ENCODE measurements at regions not wholly inside any gene's neighbourhood (a gene's known extent, or its start where the extent isn't known, plus 50 kb on each side); places are given as distances from the start of the nearest gene placed in this dataset.
"Not testable (repeated sequence)": the region's sequence is repeated elsewhere in the genome, so short reads cannot be mapped to it uniquely, and the experiment has no call there.

- DNase-seq (ENCODE audit: low read depth, low spot score) (no peak), FAIRE-seq (no peak)
- BruUV-seq (replicated peaks): no TSS peak
- ChIA-PET POLR2A (interaction anchor here (0.6 kb wide), 1 partner anchor 515 kb away, joined by 3 read pairs; no protein-coding TSS in a partner anchor), CTCF (no interaction called here)
- no peaks in the 10 kb centered on the region for H3K36me3 ChIP-seq (ENCODE audit: control insufficient read depth in 2 of 2, extremely low read depth in 1 of 2, insufficient read depth in 2 of 2, low read length in 2 of 2)
- no peaks in the 10 kb centered on the region for H3K9me1 ChIP-seq (replicated peaks; ENCODE audit: control insufficient read depth, extremely low read depth, insufficient read depth, low read length)
- TF ChIP-seq MAX (IDR thresholded peaks at IDR 0.05; ENCODE audit: insufficient read depth, insufficient read length): no peak
- TF ChIP-seq POLR2AphosphoS5 (IDR thresholded peaks at IDR 0.05; ENCODE audit: insufficient read depth, low read depth, low read length): no peak
- TF ChIP-seq POLR2A (IDR thresholded peaks at IDR 0.05; ENCODE audit: low read depth, low read length): no peak
- no peak for TF ChIP-seq CTCF (IDR thresholded peaks at IDR 0.05; ENCODE audit: extremely low read depth in 1 of 2, insufficient read depth in 1 of 2, low read depth in 1 of 2, low read length in 2 of 2)
- no peak for TF ChIP-seq MYC (IDR thresholded peaks at IDR 0.05; ENCODE audit: low read depth, low read length)
- no peak for TF ChIP-seq EZH2 (IDR thresholded peaks at IDR 0.05; ENCODE audit: borderline replicate concordance, low read depth, low read length, severe bottlenecking)
- TF ChIP-seq FOS (IDR thresholded peaks at IDR 0.05; ENCODE audit: borderline replicate concordance, insufficient read depth, low read length): no peak
- no peak for TF ChIP-seq GATA2 (IDR thresholded peaks at IDR 0.05; ENCODE audit: insufficient read depth, insufficient read length, low read depth, low read length)
- no peak for TF ChIP-seq JUN (IDR thresholded peaks at IDR 0.05; ENCODE audit: borderline replicate concordance, insufficient read depth, insufficient read length, low read depth)
- no peak overlapping the region for H3K4me2 ChIP-seq (ENCODE audit: insufficient read depth, low read length)
- H3K79me2 ChIP-seq (ENCODE audit: control insufficient read depth, insufficient read depth, low read length): no peaks in the 10 kb centered on the region
- no peak overlapping the region for H3K4me3 ChIP-seq (replicated peaks in 1 of 3; ENCODE audit: insufficient read depth in 1 of 3, low read depth in 1 of 3, low read length in 3 of 3)
- H2AFZ ChIP-seq (ENCODE audit: low read depth, low read length): no peak overlapping the region
- H3K27me3 ChIP-seq (ENCODE audit: control insufficient read depth in 2 of 2, insufficient read depth in 2 of 2, low read length in 2 of 2): no peaks in the 10 kb centered on the region
- no peak overlapping the region for H3K27ac ChIP-seq (ENCODE audit: insufficient read depth, low read depth, low read length)
- no peak overlapping the region for H3K9ac ChIP-seq (replicated peaks; ENCODE audit: extremely low read depth, insufficient read depth, low read length)
- no peaks in the 10 kb centered on the region for H3K9me3 ChIP-seq (replicated peaks; ENCODE audit: control insufficient read depth, insufficient read depth, low read length)
- dilution Hi-C loops (cut with MboI; ENCODE audit: extremely low pct_ligation_motif_present, low sequenced_read_pairs) (no loop called here), intact Hi-C loops (cut with micrococcal nuclease) (no loop called here)
- H3K4me1 ChIP-seq (ENCODE audit: control insufficient read depth, extremely low read depth, insufficient read depth, low read length): no peaks in the 10 kb centered on the region
- H4K20me1 ChIP-seq (replicated peaks; ENCODE audit: control insufficient read depth, extremely low read depth, insufficient read depth, low read length): no peaks in the 10 kb centered on the region
These were observed 210.5 kb downstream of the SH3BGRL start for GRCh38 chrX:81412428-81412827.

GRCh38 chrX:81412857-81413256, 211.0 kb downstream of the SH3BGRL start:
- intact Hi-C loops (cut with micrococcal nuclease); H4K20me1 ChIP-seq (replicated peaks; ENCODE audit: control insufficient read depth, extremely low read depth, insufficient read depth, low read length); FAIRE-seq; H3K79me2 ChIP-seq (ENCODE audit: control insufficient read depth, insufficient read depth, low read length); DNase-seq (ENCODE audit: low read depth, low spot score); H3K4me2 ChIP-seq (ENCODE audit: insufficient read depth, low read length); H3K4me1 ChIP-seq (ENCODE audit: control insufficient read depth, extremely low read depth, insufficient read depth, low read length); CTCF ChIA-PET; H3K4me3 ChIP-seq (replicated peaks in 1 of 3; ENCODE audit: insufficient read depth in 1 of 3, low read depth in 1 of 3, low read length in 3 of 3); H3K36me3 ChIP-seq (ENCODE audit: control insufficient read depth in 2 of 2, extremely low read depth in 1 of 2, insufficient read depth in 2 of 2, low read length in 2 of 2); dilution Hi-C loops (cut with MboI; ENCODE audit: extremely low pct_ligation_motif_present, low sequenced_read_pairs); H3K9ac ChIP-seq (replicated peaks; ENCODE audit: extremely low read depth, insufficient read depth, low read length); BruUV-seq (replicated peaks); H2AFZ ChIP-seq (ENCODE audit: low read depth, low read length); H3K27me3 ChIP-seq (ENCODE audit: control insufficient read depth in 2 of 2, insufficient read depth in 2 of 2, low read length in 2 of 2); H3K27ac ChIP-seq (ENCODE audit: insufficient read depth, low read depth, low read length); H3K9me1 ChIP-seq (replicated peaks; ENCODE audit: control insufficient read depth, extremely low read depth, insufficient read depth, low read length); H3K9me3 ChIP-seq (replicated peaks; ENCODE audit: control insufficient read depth, insufficient read depth, low read length): not testable (repeated sequence)
- POLR2A ChIA-PET: interaction anchor here (0.6 kb wide), 1 partner anchor 516 kb away, joined by 3 read pairs; no protein-coding TSS in a partner anchor
